ENCODE measurements at regions not wholly inside any gene's neighbourhood (a gene's known extent, or its start where the extent isn't known, plus 50 kb on each side); places are given as distances from the start of the nearest gene placed in this dataset.

GRCh38 chr9:108759835-108760234 lies 96.0 kb downstream of the ACTL7B start:
- TF ChIP-seq, protein P1, sequence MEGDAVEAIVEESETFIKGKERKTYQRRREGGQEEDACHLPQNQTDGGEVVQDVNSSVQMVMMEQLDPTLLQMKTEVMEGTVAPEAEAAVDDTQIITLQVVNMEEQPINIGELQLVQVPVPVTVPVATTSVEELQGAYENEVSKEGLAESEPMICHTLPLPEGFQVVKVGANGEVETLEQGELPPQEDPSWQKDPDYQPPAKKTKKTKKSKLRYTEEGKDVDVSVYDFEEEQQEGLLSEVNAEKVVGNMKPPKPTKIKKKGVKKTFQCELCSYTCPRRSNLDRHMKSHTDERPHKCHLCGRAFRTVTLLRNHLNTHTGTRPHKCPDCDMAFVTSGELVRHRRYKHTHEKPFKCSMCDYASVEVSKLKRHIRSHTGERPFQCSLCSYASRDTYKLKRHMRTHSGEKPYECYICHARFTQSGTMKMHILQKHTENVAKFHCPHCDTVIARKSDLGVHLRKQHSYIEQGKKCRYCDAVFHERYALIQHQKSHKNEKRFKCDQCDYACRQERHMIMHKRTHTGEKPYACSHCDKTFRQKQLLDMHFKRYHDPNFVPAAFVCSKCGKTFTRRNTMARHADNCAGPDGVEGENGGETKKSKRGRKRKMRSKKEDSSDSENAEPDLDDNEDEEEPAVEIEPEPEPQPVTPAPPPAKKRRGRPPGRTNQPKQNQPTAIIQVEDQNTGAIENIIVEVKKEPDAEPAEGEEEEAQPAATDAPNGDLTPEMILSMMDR (IDR thresholded peaks at IDR 0.05) = no peak
- no peak for TF ChIP-seq POLR2A (IDR thresholded peaks at IDR 0.05)
